Activated CD4-positive, alpha-beta T cell treated with anti-CD3 and anti-CD28 coated beads for 36 hours (primary cell): ENCODE measurements at regions not wholly inside any gene's neighbourhood (a gene's known extent, or its start where the extent isn't known, plus 50 kb on each side); places are given as distances from the start of the nearest gene placed in this dataset.

Source experiments
- ATAC-seq: fragments of 200-7000 bp; cut with Tn5 transposase; one replicate; pipeline ENCODE4 v1.10.0; 2021; ENCODE audit warnings: mild to moderate bottlenecking, moderate library complexity
- CTCF ChIA-PET: fragments of 350-600 bp; sonication (Branson Sonifier 250); formaldehyde crosslinking; loops from one replicate; lab custom pipeline; 2021; ENCODE audit warnings: antibody characterized with exemption; lab: Charles Lee
- POLR2A ChIA-PET: fragments of 350-600 bp; sonication (Branson Sonifier 250); formaldehyde crosslinking; loops from one replicate; lab custom pipeline; 2021; ENCODE audit warnings: antibody characterized with exemption, inconsistent platforms; lab: Charles Lee
- DNase-seq: peaks from one replicate; pipeline ENCODE4 v3.0.0-alpha.2; 2020
- H3K27ac Mint-ChIP-seq: one replicate; pipeline ENCODE4 v1.8.0; 2021; ENCODE audit warnings: mixed read lengths
- H3K27me3 Mint-ChIP-seq: one replicate; pipeline ENCODE4 v1.8.0; 2021; ENCODE audit warnings: mixed read lengths
- H3K36me3 Mint-ChIP-seq: one replicate; pipeline ENCODE4 v1.8.0; 2021; ENCODE audit warnings: low read depth, mixed read lengths
- H3K4me1 Mint-ChIP-seq: one replicate; pipeline ENCODE4 v1.8.0; 2021; ENCODE audit warnings: mixed read lengths
- H3K4me3 Mint-ChIP-seq: one replicate; pipeline ENCODE4 v1.8.0; 2021; ENCODE audit warnings: mild to moderate bottlenecking, moderate library complexity, mixed read lengths
- H3K9me3 Mint-ChIP-seq: one replicate; pipeline ENCODE4 v1.8.0; 2021; ENCODE audit warnings: low read depth, mixed read lengths
- intact Hi-C, 2 experiments: fragments of 100-400 bp; cut with DNase I in 1 of 2; cut with micrococcal nuclease in 1 of 2; formaldehyde crosslinking; loops; one replicate each; pipeline versions ENCODE4 v1.14.2 to v1.15.1; 2022 to 2024; cut with DNase I, micrococcal nuclease

DNA sequence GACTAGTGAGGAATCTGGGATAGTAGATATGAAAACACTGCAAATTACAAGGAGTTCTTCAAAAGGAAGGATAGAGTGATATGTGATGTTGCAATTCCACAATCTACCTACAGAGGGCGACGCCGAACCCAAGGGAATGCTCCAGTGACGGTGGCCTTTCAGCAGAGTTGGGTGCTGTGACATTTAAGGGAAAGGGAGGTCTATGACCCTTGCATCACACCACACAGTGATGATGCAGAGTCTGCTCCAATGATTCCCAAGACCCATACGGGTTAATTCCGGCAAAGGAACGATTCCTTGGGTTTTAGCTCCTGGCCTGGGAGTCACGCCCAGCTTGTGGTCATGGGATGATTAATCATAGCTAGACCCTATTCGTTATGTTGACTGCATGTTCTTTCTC is 123.0 kb upstream of the IGSF21 start:
- DNase-seq, result peak; percentile 55
- Mint-ChIP-seq H3K9me3 (no peaks in the 10 kb centered on the region), H3K27me3 (peaks cover 2% of the 10 kb centered on the region), H3K27ac (no peak overlapping the region), H3K4me3 (no peak overlapping the region), H3K4me1 (no peaks in the 10 kb centered on the region), H3K36me3 (no peaks in the 10 kb centered on the region)
- POLR2A ChIA-PET, result no interaction called here
- no peak for ATAC-seq
- intact Hi-C loops, result loop anchor here (1.0 to 5.0 kb wide), 3 partner anchors 116 to 598 kb away; no protein-coding TSS in a partner anchor
- CTCF ChIA-PET, result interaction anchor here (1.2 to 1.3 kb wide), 2 partner anchors 12 to 115 kb away, joined by 3 to 5 read pairs; no protein-coding TSS in a partner anchor

DNA sequence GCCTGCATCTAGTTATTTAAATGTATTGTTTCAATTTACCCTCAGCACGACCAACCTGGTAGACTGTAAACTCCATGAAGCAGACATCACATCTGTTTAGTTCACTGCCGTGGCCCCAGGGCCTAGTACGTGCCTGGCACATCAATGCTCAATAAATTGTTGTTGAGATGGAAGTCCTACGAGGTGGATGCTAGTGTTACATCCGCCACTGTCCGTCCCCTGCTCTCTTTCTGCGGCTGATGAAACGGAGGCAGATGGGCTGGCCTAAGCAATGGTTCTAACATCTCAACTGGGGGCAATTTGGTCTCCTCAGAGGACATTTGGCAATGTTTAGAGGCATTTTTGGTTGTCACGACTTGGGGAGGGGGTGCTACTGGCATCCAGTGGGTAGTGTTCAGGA is 121.4 kb upstream of the IGSF21 start:
- ATAC-seq (no peak), DNase-seq (no peak)
- no peak overlapping the region for H3K27ac Mint-ChIP-seq
- ChIA-PET CTCF (no interaction called here), POLR2A (no interaction called here)
- H3K4me1 Mint-ChIP-seq, result no peaks in the 10 kb centered on the region
- H3K9me3 Mint-ChIP-seq, result no peaks in the 10 kb centered on the region
- H3K27me3 Mint-ChIP-seq, result no peaks in the 10 kb centered on the region
- H3K4me3 Mint-ChIP-seq, result no peak overlapping the region
- no peaks in the 10 kb centered on the region for H3K36me3 Mint-ChIP-seq
- intact Hi-C loops, result no loop called here

DNA sequence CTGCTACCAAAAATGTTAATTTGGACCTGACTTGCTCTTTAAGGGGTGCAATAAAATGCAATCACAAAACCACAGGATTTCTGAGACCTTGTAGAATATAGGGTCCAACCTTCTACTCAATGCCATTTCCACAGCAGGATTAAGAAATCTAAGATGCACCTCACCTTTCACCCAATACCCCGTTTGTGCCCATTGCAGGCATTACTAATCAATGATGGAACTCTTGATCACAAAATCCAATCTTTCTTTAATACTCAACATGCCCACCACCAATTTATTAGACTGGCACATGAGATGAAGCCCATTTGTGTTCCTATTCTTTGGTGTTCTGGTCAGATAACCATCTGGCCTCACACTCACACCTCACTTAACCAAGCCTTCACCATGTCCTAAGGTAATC is 117.2 kb upstream of the IGSF21 start:
- POLR2A ChIA-PET, result no interaction called here
- CTCF ChIA-PET, result no interaction called here
- H3K27ac Mint-ChIP-seq, result no peak overlapping the region
- H3K36me3 Mint-ChIP-seq, result no peaks in the 10 kb centered on the region
- no peak overlapping the region for H3K4me3 Mint-ChIP-seq
- H3K9me3 Mint-ChIP-seq, result no peaks in the 10 kb centered on the region
- no peak for ATAC-seq
- H3K27me3 Mint-ChIP-seq, result no peaks in the 10 kb centered on the region
- H3K4me1 Mint-ChIP-seq, result no peaks in the 10 kb centered on the region
- intact Hi-C loops, result loop anchor here in 1 of 2 experiments (10.0 kb wide), 1 partner anchor 326 kb away; no protein-coding TSS in a partner anchor
- no peak for DNase-seq

DNA sequence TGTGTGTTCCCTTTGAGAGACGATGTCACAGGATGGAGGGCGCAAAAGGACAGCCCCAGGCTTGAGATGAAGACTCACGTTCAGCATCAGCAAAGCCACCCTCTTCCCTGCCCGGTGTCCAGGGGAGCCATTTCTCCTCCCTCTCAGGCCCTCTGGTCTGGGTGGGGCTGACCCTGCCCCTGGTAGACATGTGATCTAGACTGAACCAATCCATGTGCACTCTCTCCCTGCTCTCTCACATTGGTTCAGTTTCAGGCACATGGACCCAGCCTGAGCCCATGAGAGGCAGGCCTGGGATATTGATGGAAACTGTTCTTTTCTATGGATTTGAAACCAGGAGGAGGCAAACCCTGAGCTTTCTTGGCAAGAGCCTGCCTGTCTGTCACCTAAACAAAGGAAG is 115.6 kb upstream of the IGSF21 start:
- Mint-ChIP-seq H3K4me1 (no peaks in the 10 kb centered on the region), H3K4me3 (no peak overlapping the region), H3K36me3 (no peaks in the 10 kb centered on the region), H3K9me3 (no peaks in the 10 kb centered on the region), H3K27ac (no peak overlapping the region), H3K27me3 (peaks cover 7% of the 10 kb centered on the region)
- ChIA-PET CTCF (interaction anchor here (1.0 to 1.5 kb wide), 2 partner anchors 11 to 22 kb away, joined by 3 read pairs; no protein-coding TSS in a partner anchor), POLR2A (no interaction called here)
- DNase-seq (no peak), ATAC-seq (no peak)
- intact Hi-C loops, result loop anchor here in 1 of 2 experiments (10.0 kb wide), 1 partner anchor 327 kb away; no protein-coding TSS in a partner anchor

DNA sequence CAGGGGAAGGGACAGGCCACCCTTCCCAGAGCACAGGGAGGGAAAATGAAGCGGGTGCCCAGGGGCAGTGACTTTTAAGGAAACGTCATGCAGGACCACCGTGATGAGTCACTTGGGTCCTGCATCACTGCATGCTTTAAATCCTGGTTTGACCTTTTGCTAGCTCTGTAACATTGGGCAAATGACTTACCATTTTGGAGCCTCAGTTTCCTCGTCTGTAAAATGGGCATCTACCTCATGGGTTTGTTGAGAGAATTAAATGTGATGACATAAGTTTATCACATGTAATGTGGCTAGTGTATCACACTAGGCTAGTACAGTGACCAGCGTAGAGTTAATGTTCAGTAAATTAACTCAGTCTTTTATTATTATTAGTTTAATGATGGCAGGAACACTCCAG is 114.8 kb upstream of the IGSF21 start:
- POLR2A ChIA-PET, result no interaction called here
- Mint-ChIP-seq H3K4me3 (no peak overlapping the region), H3K9me3 (no peaks in the 10 kb centered on the region), H3K27ac (no peak overlapping the region), H3K36me3 (no peaks in the 10 kb centered on the region), H3K27me3 (peaks cover 7% of the 10 kb centered on the region), H3K4me1 (no peaks in the 10 kb centered on the region)
- intact Hi-C loops, result loop anchor here in 1 of 2 experiments (10.0 kb wide), 1 partner anchor 328 kb away; no protein-coding TSS in a partner anchor
- DNase-seq, result no peak
- CTCF ChIA-PET, result interaction anchor here (1.0 to 1.5 kb wide), 2 partner anchors 11 to 23 kb away, joined by 3 read pairs; no protein-coding TSS in a partner anchor
- no peak for ATAC-seq

DNA sequence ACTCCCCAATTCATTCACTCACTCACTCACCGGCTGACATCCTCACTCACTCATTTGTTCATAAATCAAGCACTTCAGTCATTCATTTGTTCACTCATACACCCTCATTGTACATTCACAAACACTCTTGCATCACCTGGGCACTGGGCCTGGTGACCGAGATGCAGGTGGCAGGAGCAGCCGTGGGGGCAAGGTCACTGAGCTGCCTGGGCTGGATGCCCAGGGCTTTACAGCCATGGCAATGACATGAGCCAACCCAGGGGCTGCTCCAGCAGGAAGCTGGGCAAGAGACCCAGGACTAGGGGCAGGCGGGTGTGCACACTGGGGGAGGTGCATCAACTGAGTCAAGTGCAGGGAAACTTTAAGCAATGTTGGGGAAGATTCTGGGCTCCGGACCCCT is 113.6 kb upstream of the IGSF21 start:
- no peaks in the 10 kb centered on the region for H3K9me3 Mint-ChIP-seq
- DNase-seq, result no peak
- H3K4me1 Mint-ChIP-seq, result no peaks in the 10 kb centered on the region
- ChIA-PET CTCF (no interaction called here), POLR2A (no interaction called here)
- no peak overlapping the region for H3K4me3 Mint-ChIP-seq
- no peak overlapping the region for H3K27ac Mint-ChIP-seq
- intact Hi-C loops, result loop anchor here in 1 of 2 experiments (10.0 kb wide), 1 partner anchor 329 kb away; no protein-coding TSS in a partner anchor
- no peak for ATAC-seq
- no peaks in the 10 kb centered on the region for H3K36me3 Mint-ChIP-seq
- peaks cover 7% of the 10 kb centered on the region for H3K27me3 Mint-ChIP-seq

DNA sequence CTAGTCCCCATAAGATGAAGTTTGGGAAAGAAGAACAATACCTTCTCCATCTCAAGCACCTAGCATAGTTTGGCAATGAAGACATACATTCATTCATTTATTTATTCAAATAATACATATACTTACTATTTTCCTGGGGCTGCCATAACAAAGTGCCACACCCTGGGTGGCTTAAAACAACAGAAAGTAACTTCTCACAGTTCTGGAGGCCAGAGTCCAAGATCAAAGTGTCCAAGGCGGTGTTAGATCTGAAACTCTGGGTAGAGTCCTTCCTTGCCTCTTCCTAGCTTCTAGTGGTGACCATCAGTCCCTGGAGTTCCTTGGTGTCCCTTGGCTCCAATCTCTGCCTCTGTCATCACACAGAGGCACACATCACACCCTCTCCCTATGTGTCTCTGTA is 112.1 kb upstream of the IGSF21 start:
- DNase-seq, result no peak
- ChIA-PET CTCF (no interaction called here), POLR2A (no interaction called here)
- Mint-ChIP-seq H3K4me1 (no peaks in the 10 kb centered on the region), H3K36me3 (no peaks in the 10 kb centered on the region), H3K9me3 (no peaks in the 10 kb centered on the region), H3K27me3 (peaks cover 7% of the 10 kb centered on the region), H3K27ac (no peak overlapping the region), H3K4me3 (no peak overlapping the region)
- intact Hi-C loops, result loop anchor here in 1 of 2 experiments (10.0 kb wide), 1 partner anchor 331 kb away; no protein-coding TSS in a partner anchor
- ATAC-seq, result no peak

DNA sequence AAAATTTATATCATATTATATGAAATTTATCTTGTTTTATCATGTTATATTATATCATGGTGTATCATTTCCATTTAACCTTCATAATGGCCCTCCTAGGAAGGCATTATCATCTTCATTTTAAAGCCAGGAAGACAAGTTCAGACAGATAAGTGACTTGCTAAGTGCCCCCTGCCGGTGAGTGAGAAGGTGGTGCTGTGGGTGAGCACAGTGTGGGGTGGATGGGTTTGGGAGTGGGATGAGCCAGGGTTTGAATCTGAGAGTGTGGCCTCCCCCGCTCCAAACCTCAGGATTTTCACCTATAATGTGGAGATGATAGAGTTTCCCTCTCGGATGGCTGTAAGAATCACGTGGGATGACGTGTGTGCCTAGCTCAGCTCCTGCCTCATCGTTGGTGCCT is 108.7 kb upstream of the IGSF21 start:
- no peak overlapping the region for H3K4me3 Mint-ChIP-seq
- intact Hi-C loops, result loop anchor here in 1 of 2 experiments (10.0 kb wide), 1 partner anchor 334 kb away; no protein-coding TSS in a partner anchor
- H3K27me3 Mint-ChIP-seq, result peaks cover 14% of the 10 kb centered on the region
- CTCF ChIA-PET, result no interaction called here
- no peaks in the 10 kb centered on the region for H3K9me3 Mint-ChIP-seq
- POLR2A ChIA-PET, result no interaction called here
- H3K27ac Mint-ChIP-seq, result no peak overlapping the region
- DNase-seq (peak; percentile 8), ATAC-seq (no peak)
- no peaks in the 10 kb centered on the region for H3K36me3 Mint-ChIP-seq
- no peaks in the 10 kb centered on the region for H3K4me1 Mint-ChIP-seq

DNA sequence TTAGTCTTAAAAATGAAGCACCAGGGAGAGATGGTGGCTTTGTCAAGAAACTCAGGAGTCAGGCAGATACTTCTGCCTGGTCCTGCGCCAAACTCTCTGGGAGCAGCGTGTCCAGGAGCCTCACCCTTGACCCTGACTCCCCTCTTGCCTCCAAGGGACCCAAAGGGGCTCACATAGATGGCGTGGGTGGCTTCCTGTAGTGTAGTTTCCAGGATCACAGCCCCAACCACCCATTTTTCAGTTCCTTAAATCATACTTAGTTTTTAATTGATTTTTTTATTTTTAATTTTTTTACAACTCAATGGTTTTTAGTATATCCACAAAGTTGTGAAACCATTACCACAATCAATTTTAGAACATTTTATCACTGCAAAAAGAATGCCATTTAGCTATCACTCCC is 107.7 kb upstream of the IGSF21 start:
- H3K27ac Mint-ChIP-seq, result no peak overlapping the region

DNA sequence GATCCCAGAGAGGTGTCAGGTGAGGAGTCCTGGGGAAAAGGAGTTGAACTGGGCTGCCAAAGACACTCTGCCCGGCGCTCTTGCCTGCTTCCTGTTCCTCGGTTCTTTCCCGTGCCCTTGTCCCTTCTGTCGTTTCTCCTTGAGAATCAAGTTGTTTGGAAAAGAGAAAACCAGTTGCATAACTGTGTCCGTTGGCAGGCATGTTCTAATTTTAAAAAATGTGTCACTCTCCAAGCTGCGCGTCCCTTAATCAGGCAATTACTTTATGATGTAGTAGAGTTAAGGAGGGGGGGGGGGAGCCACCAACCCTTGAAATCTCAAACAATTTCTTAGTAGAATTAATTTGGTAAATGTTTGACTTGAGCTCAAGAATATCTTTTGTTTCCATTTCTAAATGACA is 105.9 kb upstream of the IGSF21 start:
- Mint-ChIP-seq H3K27me3 (peaks cover 8% of the 10 kb centered on the region), H3K9me3 (no peaks in the 10 kb centered on the region), H3K4me1 (no peaks in the 10 kb centered on the region), H3K4me3 (no peak overlapping the region), H3K36me3 (no peaks in the 10 kb centered on the region), H3K27ac (no peak overlapping the region)
- ChIA-PET CTCF (interaction anchor here (1.4 kb wide), 1 partner anchor 99 kb away, joined by 3 read pairs; no protein-coding TSS in a partner anchor), POLR2A (no interaction called here)
- intact Hi-C loops, result no loop called here
- ATAC-seq, result no peak
- no peak for DNase-seq

More for the DNA sequence above, 107.7 kb upstream of the IGSF21 start:
- CTCF ChIA-PET, result no interaction called here
- ATAC-seq (no peak), DNase-seq (no peak)
- peaks cover 14% of the 10 kb centered on the region for H3K27me3 Mint-ChIP-seq
- no peaks in the 10 kb centered on the region for H3K4me1 Mint-ChIP-seq
- POLR2A ChIA-PET, result no interaction called here
- H3K9me3 Mint-ChIP-seq, result no peaks in the 10 kb centered on the region
- intact Hi-C loops, result loop anchor here in 1 of 2 experiments (10.0 kb wide), 1 partner anchor 335 kb away; no protein-coding TSS in a partner anchor
- H3K36me3 Mint-ChIP-seq, result no peaks in the 10 kb centered on the region
- H3K4me3 Mint-ChIP-seq, result no peak overlapping the region

DNA sequence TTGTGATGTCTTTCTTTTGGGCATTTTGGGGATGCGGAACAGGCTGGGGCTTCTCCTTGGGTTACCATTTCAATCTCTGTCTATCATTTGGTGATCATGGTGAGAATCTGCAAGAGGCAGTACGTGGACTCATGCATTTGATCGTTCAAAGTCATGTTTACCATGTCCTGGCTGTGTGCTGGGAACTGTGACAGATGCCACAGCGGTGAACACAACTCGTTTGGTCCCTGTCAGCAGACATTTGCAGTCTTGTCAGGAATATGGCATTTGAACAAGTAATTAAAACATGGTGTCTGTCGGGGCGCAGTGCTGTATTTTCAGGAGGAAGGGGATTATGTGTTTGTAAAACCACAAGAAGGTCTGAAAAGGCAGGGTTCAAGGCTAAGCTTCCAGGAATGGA is 103.3 kb upstream of the IGSF21 start:
- CTCF ChIA-PET, result interaction anchor here (0.6 kb wide), 1 partner anchor 781 kb away, joined by 3 read pairs; no protein-coding TSS in a partner anchor
- H3K9me3 Mint-ChIP-seq, result no peaks in the 10 kb centered on the region

DNA sequence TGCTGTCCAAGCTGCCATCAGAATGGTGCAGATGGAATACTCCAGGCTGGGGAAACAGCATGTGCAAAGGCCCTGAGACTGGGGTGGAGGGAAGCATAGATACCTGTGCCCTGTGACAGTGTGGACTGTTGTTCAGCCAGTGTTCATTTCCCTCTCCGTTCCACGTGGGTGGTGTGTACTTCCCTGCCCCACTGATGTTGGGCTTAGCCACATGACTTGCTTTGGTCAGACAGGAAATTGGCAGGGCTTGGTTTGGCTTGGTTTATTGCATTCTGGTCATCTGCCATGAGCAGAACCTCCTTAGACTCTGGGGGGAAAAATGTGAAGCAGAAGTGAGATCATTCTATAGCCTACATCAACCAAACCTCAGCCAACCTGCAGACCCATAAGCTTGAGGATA is 102.4 kb upstream of the IGSF21 start:
- CTCF ChIA-PET, result no interaction called here
- DNase-seq, result no peak
- intact Hi-C loops, result no loop called here
- no peaks in the 10 kb centered on the region for H3K9me3 Mint-ChIP-seq
- POLR2A ChIA-PET, result interaction anchor here (0.6 kb wide), 1 partner anchor 657 kb away, joined by 3 read pairs; no protein-coding TSS in a partner anchor
- H3K27ac Mint-ChIP-seq, result no peak overlapping the region
- no peaks in the 10 kb centered on the region for H3K4me1 Mint-ChIP-seq
- H3K36me3 Mint-ChIP-seq, result no peaks in the 10 kb centered on the region
- no peak for ATAC-seq
- peaks cover 10% of the 10 kb centered on the region for H3K27me3 Mint-ChIP-seq
- H3K4me3 Mint-ChIP-seq, result no peak overlapping the region

More for the DNA sequence above, 103.3 kb upstream of the IGSF21 start:
- POLR2A ChIA-PET, result no interaction called here
- Mint-ChIP-seq H3K4me3 (no peak overlapping the region), H3K4me1 (no peaks in the 10 kb centered on the region), H3K27me3 (peaks cover 7% of the 10 kb centered on the region), H3K36me3 (no peaks in the 10 kb centered on the region), H3K27ac (no peak overlapping the region)
- ATAC-seq, result no peak
- intact Hi-C loops, result no loop called here
- DNase-seq, result no peak
